Hepatocyte (in vitro differentiated cells): ENCODE measurements at regions not wholly inside any gene's neighbourhood (a gene's known extent, or its start where the extent isn't known, plus 50 kb on each side); places are given as distances from the start of the nearest gene placed in this dataset.
A peak's percentile ranks its signal among the peaks of the same experiment; 100 is the strongest.

ENCODE experiments used
- DNase-seq: peaks from one replicate; pipeline ENCODE4 v3.0.0-alpha.2; 2016; ENCODE audit warnings: low spot score
- H2AFZ ChIP-seq: fragments of 200-600 bp; sonication (generic); 2 replicates; pipeline ENCODE4 v1.6.0; 2016; ENCODE audit warnings: antibody characterized with exemption, mild to moderate bottlenecking
- H3K27ac ChIP-seq: fragments of 200-600 bp; sonication (generic); 2 replicates; pipeline ENCODE4 v1.5.1; 2016; ENCODE audit warnings: mild to moderate bottlenecking
- H3K27me3 ChIP-seq: fragments of 200-600 bp; sonication (generic); 2 replicates; pipeline ENCODE4 v1.6.1; 2016
- H3K36me3 ChIP-seq: fragments of 200-600 bp; sonication (generic); replicated peaks from 2 replicates; pipeline ENCODE4 v1.5.1; 2016; ENCODE audit warnings: low read depth; ENCODE audit not compliant: insufficient read depth
- H3K4me1 ChIP-seq: fragments of 200-600 bp; sonication (generic); 2 replicates; pipeline ENCODE4 v1.5.1; 2016; ENCODE audit warnings: mild to moderate bottlenecking, moderate library complexity; ENCODE audit not compliant: insufficient read depth
- H3K4me2 ChIP-seq: fragments of 200-600 bp; sonication (generic); 2 replicates; pipeline ENCODE4 v1.6.0; 2016
- H3K4me3 ChIP-seq: fragments of 200-600 bp; sonication (generic); 2 replicates; pipeline ENCODE4 v1.5.1; 2016; ENCODE audit warnings: mild to moderate bottlenecking
- H3K79me2 ChIP-seq: fragments of 200-600 bp; sonication (generic); 2 replicates; pipeline ENCODE4 v1.6.0; 2017; ENCODE audit warnings: mild to moderate bottlenecking
- H3K9me2 ChIP-seq: fragments of 200-600 bp; sonication (generic); replicated peaks from 2 replicates; pipeline ENCODE4 v1.6.0; 2017; ENCODE audit warnings: mild to moderate bottlenecking; ENCODE audit not compliant: insufficient read depth
- H3K9me3 ChIP-seq: fragments of 200-600 bp; sonication (generic); 2 replicates; pipeline ENCODE4 v1.5.1; 2016; ENCODE audit warnings: low read depth, mild to moderate bottlenecking
- H4K20me1 ChIP-seq: fragments of 200-600 bp; sonication (generic); 2 replicates; pipeline ENCODE4 v1.6.0; 2016; ENCODE audit warnings: mild to moderate bottlenecking; ENCODE audit not compliant: insufficient read depth, poor library complexity, severe bottlenecking
- EZH2 ChIP-seq: fragments of 200-600 bp; sonication (generic); IDR thresholded peaks from 2 replicates; pipeline ENCODE4 v1.6.1; 2016; ENCODE audit warnings: antibody characterized with exemption, mild to moderate bottlenecking, borderline replicate concordance
- EZH2phosphoT487 ChIP-seq: fragments of 200-600 bp; sonication (generic); IDR thresholded peaks from one replicate; pipeline ENCODE4 v1.6.1; 2018; ENCODE audit warnings: antibody characterized with exemption, mild to moderate bottlenecking, low read depth, moderate library complexity; ENCODE audit not compliant: unreplicated experiment, severe bottlenecking
- WGBS: methylation state at CpG from one replicate; pipeline ENCODE4 v1.1.6; 2016; ENCODE audit warnings: low lambda C conversion rate; ENCODE audit errors: missing lambda C conversion rate; 5-methylcytosine and 5-hydroxymethylcytosine counted together
- TF ChIP-seq, protein P1 (sequence below): fragments of 200-600 bp; sonication (generic); IDR thresholded peaks from 2 replicates; pipeline ENCODE4 v1.5.1; 2016; ENCODE audit warnings: antibody characterized with exemption, mild to moderate bottlenecking; ENCODE audit not compliant: poor library complexity

DNA sequence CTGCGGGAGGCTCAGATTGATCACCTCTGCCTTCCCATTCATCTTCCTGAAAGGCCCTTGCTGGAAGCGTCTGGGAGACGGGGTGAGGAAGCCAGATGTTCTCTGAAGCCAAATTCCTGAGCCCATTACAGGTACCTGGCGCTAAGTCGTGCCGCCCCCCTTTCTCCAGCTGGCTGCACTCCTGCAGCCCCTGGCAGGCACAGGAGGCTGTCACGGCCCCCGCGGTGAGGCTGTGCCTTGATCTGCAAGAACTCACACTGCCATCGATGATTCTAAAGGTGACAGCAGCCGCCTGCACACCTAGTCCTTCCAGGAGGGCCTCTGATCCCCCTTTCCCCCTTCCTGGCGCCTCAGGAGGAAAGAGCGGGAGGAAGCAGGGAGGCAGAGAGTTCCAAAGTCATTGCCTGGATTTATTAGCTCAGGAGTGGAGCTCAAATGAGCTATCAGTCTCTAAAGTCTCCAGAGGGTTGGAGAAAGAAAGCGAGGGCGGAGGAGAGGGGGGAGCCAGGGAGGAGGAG is 106.9 kb downstream of the RFLNA start:
- Histone ChIP-seq H3K9me3 (no peaks in the 10 kb centered on the region), H3K79me2 (peaks cover 27% of the 10 kb centered on the region), H3K4me2 (peak overlapping the region; percentile 12), H3K9me2 (no peaks in the 10 kb centered on the region), H3K4me3 (no peak overlapping the region), H3K27ac (peak overlapping the region; percentile 55), H3K36me3 (no peaks in the 10 kb centered on the region), H2AFZ (no peak overlapping the region), H3K4me1 (peaks cover 8% of the 10 kb centered on the region), H3K27me3 (no peaks in the 10 kb centered on the region), H4K20me1 (peaks cover 26% of the 10 kb centered on the region)
- TF ChIP-seq, protein P1, sequence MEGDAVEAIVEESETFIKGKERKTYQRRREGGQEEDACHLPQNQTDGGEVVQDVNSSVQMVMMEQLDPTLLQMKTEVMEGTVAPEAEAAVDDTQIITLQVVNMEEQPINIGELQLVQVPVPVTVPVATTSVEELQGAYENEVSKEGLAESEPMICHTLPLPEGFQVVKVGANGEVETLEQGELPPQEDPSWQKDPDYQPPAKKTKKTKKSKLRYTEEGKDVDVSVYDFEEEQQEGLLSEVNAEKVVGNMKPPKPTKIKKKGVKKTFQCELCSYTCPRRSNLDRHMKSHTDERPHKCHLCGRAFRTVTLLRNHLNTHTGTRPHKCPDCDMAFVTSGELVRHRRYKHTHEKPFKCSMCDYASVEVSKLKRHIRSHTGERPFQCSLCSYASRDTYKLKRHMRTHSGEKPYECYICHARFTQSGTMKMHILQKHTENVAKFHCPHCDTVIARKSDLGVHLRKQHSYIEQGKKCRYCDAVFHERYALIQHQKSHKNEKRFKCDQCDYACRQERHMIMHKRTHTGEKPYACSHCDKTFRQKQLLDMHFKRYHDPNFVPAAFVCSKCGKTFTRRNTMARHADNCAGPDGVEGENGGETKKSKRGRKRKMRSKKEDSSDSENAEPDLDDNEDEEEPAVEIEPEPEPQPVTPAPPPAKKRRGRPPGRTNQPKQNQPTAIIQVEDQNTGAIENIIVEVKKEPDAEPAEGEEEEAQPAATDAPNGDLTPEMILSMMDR, result no peak
- no peak for TF ChIP-seq EZH2phosphoT487
- no peak for TF ChIP-seq EZH2
- 68% methylated on average over 15 of the region's 15 CpGs for WGBS
- DNase-seq, result no peak

DNA sequence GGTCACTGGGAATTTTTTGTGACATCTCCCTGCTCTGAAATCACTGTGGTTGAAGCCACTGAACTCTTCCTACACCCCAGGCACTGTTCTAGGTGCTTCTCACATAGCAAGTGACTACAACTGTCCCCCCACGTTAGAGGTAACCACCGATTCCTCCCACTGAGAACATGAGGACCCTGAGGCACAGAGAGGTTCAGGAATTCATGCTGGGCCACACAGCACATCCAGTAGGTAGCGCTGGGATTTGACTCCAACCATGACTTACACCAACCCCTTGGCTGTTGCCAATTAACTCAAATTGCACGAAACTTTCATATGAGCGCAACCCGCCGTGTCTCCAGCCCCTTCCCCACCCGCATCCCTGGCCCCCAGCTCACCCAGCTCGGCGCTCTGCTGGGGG is 105.2 kb downstream of the RFLNA start:
- Histone ChIP-seq H2AFZ (no peak overlapping the region), H3K9me3 (no peaks in the 10 kb centered on the region), H3K79me2 (peaks cover 12% of the 10 kb centered on the region), H3K36me3 (no peaks in the 10 kb centered on the region), H3K27ac (no peak overlapping the region), H3K4me1 (peaks cover 8% of the 10 kb centered on the region), H3K4me3 (no peak overlapping the region), H3K27me3 (no peaks in the 10 kb centered on the region), H3K4me2 (no peak overlapping the region), H3K9me2 (no peaks in the 10 kb centered on the region), H4K20me1 (peaks cover 26% of the 10 kb centered on the region)
- WGBS, result 96% methylated on average over 10 of the region's 10 CpGs
- no peak for DNase-seq
- TF ChIP-seq EZH2phosphoT487, result no peak
- TF ChIP-seq, protein P1, result no peak
- no peak for TF ChIP-seq EZH2

DNA sequence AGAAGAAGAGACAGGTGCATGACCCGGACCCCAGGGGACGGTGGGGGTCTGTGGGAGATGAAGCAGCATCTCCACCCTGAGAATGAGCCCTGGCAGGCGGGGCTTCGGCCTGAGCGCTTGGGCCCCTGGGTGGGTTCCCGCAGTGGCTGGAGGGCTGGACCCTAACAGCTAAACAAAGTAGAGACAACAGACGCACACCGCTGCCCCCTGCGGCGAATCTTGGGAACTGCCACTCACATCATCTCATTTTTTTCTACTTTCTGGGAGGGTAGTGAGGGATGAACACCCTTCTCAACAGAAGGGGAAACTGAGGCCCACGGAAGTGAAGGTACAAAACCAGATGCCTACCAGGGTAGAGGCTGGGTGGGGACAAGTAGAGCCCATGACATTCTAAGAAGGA is 104.7 kb downstream of the RFLNA start:
- peaks cover 28% of the 10 kb centered on the region for H4K20me1 ChIP-seq
- no peaks in the 10 kb centered on the region for H3K36me3 ChIP-seq
- TF ChIP-seq, protein P1, result peak; percentile 52
- TF ChIP-seq EZH2 (no peak), EZH2phosphoT487 (no peak)
- no peaks in the 10 kb centered on the region for H3K9me3 ChIP-seq
- no peak overlapping the region for H3K27ac ChIP-seq
- H2AFZ ChIP-seq, result no peak overlapping the region
- H3K9me2 ChIP-seq, result no peaks in the 10 kb centered on the region
- H3K4me1 ChIP-seq, result peaks cover 8% of the 10 kb centered on the region
- 62% methylated on average over 11 of the region's 11 CpGs for WGBS
- H3K4me2 ChIP-seq, result no peak overlapping the region
- H3K27me3 ChIP-seq, result no peaks in the 10 kb centered on the region
- peaks cover 8% of the 10 kb centered on the region for H3K79me2 ChIP-seq
- no peak for DNase-seq
- H3K4me3 ChIP-seq, result no peak overlapping the region
